SK-N-SH treated with all-trans-retinoic acid at 6 μM for 48 hours (cell line): ENCODE measurements at regions not wholly inside any gene's neighbourhood (a gene's known extent, or its start where the extent isn't known, plus 50 kb on each side); places are given as distances from the start of the nearest gene placed in this dataset.
"Not testable (repeated sequence)": the region's sequence is repeated elsewhere in the genome, so short reads cannot be mapped to it uniquely, and the experiment has no call there.

Experiments
- ATAC-seq: fragments of 200-7000 bp; cut with Tn5 transposase; 3 replicates; pipeline ENCODE4 v1.9.1; 2020; ENCODE audit warnings: mild to moderate bottlenecking, moderate library complexity
- ARNTL ChIP-seq: fragments of 450-650 bp; formaldehyde crosslinking; IDR thresholded peaks from 2 replicates; pipeline ENCODE4 v1.5.0; 2020; ENCODE audit warnings: low read depth, mild to moderate bottlenecking, moderate library complexity, borderline replicate concordance
- BACH2 ChIP-seq: fragments of 250-450 bp; sonication (Bioruptor Pico); IDR thresholded peaks from 2 replicates; pipeline ENCODE4 v1.9.0; 2021; ENCODE audit warnings: mild to moderate bottlenecking, borderline replicate concordance
- CREB5 ChIP-seq: fragments of 250-450 bp; sonication (Bioruptor Pico); IDR thresholded peaks from 2 replicates; pipeline ENCODE4 v1.5.1; 2020; ENCODE audit warnings: low read depth, mild to moderate bottlenecking, moderate library complexity
- CSDC2 ChIP-seq: fragments of 250-450 bp; sonication (Bioruptor Pico); IDR thresholded peaks from 2 replicates; pipeline ENCODE4 v1.5.0; 2020; ENCODE audit warnings: mild to moderate bottlenecking, moderate library complexity
- CSRNP3 ChIP-seq: fragments of 250-450 bp; sonication (Bioruptor Pico); IDR thresholded peaks from 2 replicates; pipeline ENCODE4 v1.5.1; 2021; ENCODE audit warnings: mild to moderate bottlenecking, moderate library complexity
- ESRRG ChIP-seq: fragments of 250-450 bp; sonication (Bioruptor Pico); IDR thresholded peaks from 2 replicates; pipeline ENCODE4 v1.6.1; 2021; ENCODE audit warnings: mild to moderate bottlenecking
- GLIS3 ChIP-seq: fragments of 250-450 bp; sonication (Bioruptor Pico); IDR thresholded peaks from 2 replicates; pipeline ENCODE4 v1.5.0; 2020; ENCODE audit warnings: mild to moderate bottlenecking, moderate library complexity
- OSR1 ChIP-seq: fragments of 250-450 bp; sonication (Bioruptor Pico); IDR thresholded peaks from 2 replicates; pipeline ENCODE4 v1.8.0; 2022; ENCODE audit warnings: moderate library complexity, mild to moderate bottlenecking, inconsistent platforms
- PATZ1 ChIP-seq: fragments of 250-450 bp; sonication (Bioruptor Pico); IDR thresholded peaks from 2 replicates; pipeline ENCODE4 v1.8.0; 2020; ENCODE audit warnings: mild to moderate bottlenecking, moderate library complexity, borderline replicate concordance
- POU6F1 ChIP-seq: fragments of 250-450 bp; sonication (Bioruptor Pico); IDR thresholded peaks from 2 replicates; pipeline ENCODE4 v1.8.0; 2021; ENCODE audit warnings: low read depth, mild to moderate bottlenecking, moderate library complexity, borderline replicate concordance
- PPARA ChIP-seq: fragments of 250-450 bp; sonication (Bioruptor Pico); IDR thresholded peaks from 2 replicates; pipeline ENCODE4 v1.5.0; 2020; ENCODE audit warnings: mild to moderate bottlenecking, borderline replicate concordance
- SNAI2 ChIP-seq: fragments of 250-450 bp; sonication (Bioruptor Pico); IDR thresholded peaks from 2 replicates; pipeline ENCODE4 v1.5.0; 2020; ENCODE audit warnings: mild to moderate bottlenecking, moderate library complexity
- TCF4 ChIP-seq: fragments of 250-450 bp; sonication (Bioruptor Pico); IDR thresholded peaks from 2 replicates; pipeline ENCODE4 v1.8.0; 2021; ENCODE audit warnings: mild to moderate bottlenecking, moderate library complexity, borderline replicate concordance
- TOX ChIP-seq: fragments of 250-450 bp; sonication (Bioruptor Pico); IDR thresholded peaks from 2 replicates; pipeline ENCODE4 v1.8.0; 2021; ENCODE audit warnings: mild to moderate bottlenecking, moderate library complexity, borderline replicate concordance
- TSHZ2 ChIP-seq: fragments of 250-450 bp; sonication (Bioruptor Pico); IDR thresholded peaks from 2 replicates; pipeline ENCODE4 v1.5.0; 2020; ENCODE audit warnings: mild to moderate bottlenecking, moderate library complexity
- ZC3H10 ChIP-seq: fragments of 250-450 bp; sonication (Bioruptor Pico); IDR thresholded peaks from 2 replicates; pipeline ENCODE4 v1.5.1; 2021; ENCODE audit warnings: mild to moderate bottlenecking, moderate library complexity
- ZFP3 ChIP-seq: fragments of 250-450 bp; sonication (Bioruptor Pico); IDR thresholded peaks from 2 replicates; pipeline ENCODE4 v1.5.0; 2020; ENCODE audit warnings: mild to moderate bottlenecking, moderate library complexity
- ZFP30 ChIP-seq: fragments of 450-650 bp; formaldehyde crosslinking; IDR thresholded peaks from 2 replicates; pipeline ENCODE4 v1.5.0; 2022; ENCODE audit warnings: mild to moderate bottlenecking, moderate library complexity
- ZNF565 ChIP-seq: fragments of 450-650 bp; formaldehyde crosslinking; conservative IDR thresholded peaks from 2 replicates; pipeline ENCODE4 v1.5.0; 2020; ENCODE audit warnings: low read depth, mild to moderate bottlenecking, moderate library complexity

- TF ChIP-seq TOX = no peak
- no peak for TF ChIP-seq PATZ1 (CRISPR knock-in tag)
- TF ChIP-seq POU6F1 (CRISPR knock-in tag) = no peak
- no peak for TF ChIP-seq SNAI2 (CRISPR knock-in tag)
- TF ChIP-seq ZC3H10 (CRISPR knock-in tag) = no peak
- TF ChIP-seq CSRNP3 = no peak
- no peak for TF ChIP-seq ARNTL (CRISPR knock-in tag)
- TF ChIP-seq GLIS3 (CRISPR knock-in tag) = no peak
- no peak for TF ChIP-seq PPARA
- no peak for TF ChIP-seq TCF4
- no peak for ATAC-seq
Measured at GRCh38 chr19:27716922-27717321, 1496.0 kb downstream of the UQCRFS1 start.

GRCh38 chr19:27714857-27715256 is 1498.1 kb downstream of the UQCRFS1 start:
- no peak for ATAC-seq
- no peak for TF ChIP-seq TSHZ2 (CRISPR knock-in tag)

- no peak for ATAC-seq
- TF ChIP-seq GLIS3 (CRISPR knock-in tag) (no peak), CSRNP3 (no peak), TSHZ2 (CRISPR knock-in tag) (no peak), BACH2 (no peak), ZNF565 (CRISPR knock-in tag) (no peak), POU6F1 (CRISPR knock-in tag) (no peak), ZFP3 (CRISPR knock-in tag) (no peak), CSDC2 (no peak), ESRRG (CRISPR knock-in tag) (no peak), OSR1 (CRISPR knock-in tag) (no peak), TOX (no peak), CREB5 (no peak), ZC3H10 (CRISPR knock-in tag) (no peak), ZFP30 (CRISPR knock-in tag) (no peak), SNAI2 (CRISPR knock-in tag) (no peak)
Measured at GRCh38 chr19:27709496-27709895, 1503.5 kb downstream of the UQCRFS1 start.

- not testable (repeated sequence) for ATAC-seq
Measured at GRCh38 chr19:27708986-27709385, 1504.0 kb downstream of the UQCRFS1 start.

GRCh38 chr19:27707026-27707425 is 1505.9 kb downstream of the UQCRFS1 start:
- ATAC-seq = not testable (repeated sequence)
